Dendritic cell treated with granulocyte-macrophage colony-stimulating factor and Interleukin-4, amounts not matched to agents 40 ng/mL and 50 ng/mL, for 4 days (primary cell): ENCODE measurements at regions not wholly inside any gene's neighbourhood (a gene's known extent, or its start where the extent isn't known, plus 50 kb on each side); places are given as distances from the start of the nearest gene placed in this dataset.
A peak's percentile ranks its signal among the peaks of the same experiment; 100 is the strongest.

Experiments used
- H3K27ac Mint-ChIP-seq: one replicate; pipeline ENCODE4 v1.8.0; 2022; ENCODE audit warnings: mild to moderate bottlenecking, mixed read lengths
- H3K27me3 Mint-ChIP-seq: one replicate; pipeline ENCODE4 v1.8.0; 2022; ENCODE audit warnings: mild to moderate bottlenecking, mixed read lengths
- H3K36me3 Mint-ChIP-seq: one replicate; pipeline ENCODE4 v1.8.0; 2022; ENCODE audit warnings: low read depth, mixed read lengths
- H3K4me1 Mint-ChIP-seq: one replicate; pipeline ENCODE4 v1.8.0; 2022; ENCODE audit warnings: low read depth, mixed read lengths
- H3K4me3 Mint-ChIP-seq: one replicate; pipeline ENCODE4 v1.8.0; 2022; ENCODE audit warnings: mild to moderate bottlenecking, moderate library complexity, mixed read lengths
- H3K9me3 Mint-ChIP-seq: one replicate; pipeline ENCODE4 v1.8.0; 2022; ENCODE audit warnings: mixed read lengths
- intact Hi-C: fragments of 100-400 bp; cut with micrococcal nuclease; formaldehyde crosslinking; loops from one replicate; pipeline ENCODE4 v1.15.0; 2022

DNA sequence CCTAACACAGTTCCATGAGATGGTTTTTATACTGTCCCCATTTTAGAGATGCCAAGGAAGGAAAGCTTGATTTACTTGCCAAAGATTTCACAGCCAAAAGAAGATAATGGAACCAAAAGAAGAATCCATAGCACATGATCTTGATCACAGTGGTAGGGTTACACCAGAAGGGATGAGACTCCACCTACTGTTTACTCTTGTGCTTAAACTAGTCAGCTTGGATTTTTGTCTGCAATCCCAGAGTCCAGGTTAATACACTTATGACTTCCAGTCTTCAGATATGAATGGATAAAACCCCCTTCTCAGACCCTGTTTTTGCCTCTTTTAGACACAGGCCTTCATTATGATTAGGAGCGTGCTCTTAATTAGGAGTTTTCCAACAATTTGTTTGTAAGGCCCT lies 454.2 kb downstream of the AEBP2 start:
- Mint-ChIP-seq H3K4me3 (no peak overlapping the region), H3K4me1 (peaks cover 16% of the 10 kb centered on the region), H3K27me3 (no peaks in the 10 kb centered on the region), H3K36me3 (no peaks in the 10 kb centered on the region), H3K27ac (no peak overlapping the region), H3K9me3 (peaks cover 10% of the 10 kb centered on the region)
- intact Hi-C loops = no loop called here

DNA sequence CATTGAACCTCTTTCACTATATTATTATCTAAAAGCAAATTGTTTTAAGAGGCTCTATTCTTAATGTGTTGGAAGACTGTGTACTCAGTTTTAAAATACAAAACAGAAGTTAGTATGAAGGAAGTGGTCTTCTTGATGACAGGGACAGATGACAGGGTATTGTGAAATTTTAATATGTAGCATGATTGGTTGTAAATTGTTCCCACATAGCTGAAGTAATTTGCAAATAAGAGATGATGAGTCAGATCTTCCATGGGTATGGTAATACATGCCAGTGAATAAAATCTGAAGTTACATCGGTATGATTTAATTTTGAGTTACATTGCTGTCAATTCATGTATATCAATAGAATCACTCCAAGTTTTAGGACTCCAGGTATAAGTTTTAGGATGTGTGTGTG lies 454.8 kb downstream of the AEBP2 start:
- H3K4me3 Mint-ChIP-seq = no peak overlapping the region
- H3K27ac Mint-ChIP-seq = peak overlapping the region; percentile 55
- intact Hi-C loops = no loop called here
- no peaks in the 10 kb centered on the region for H3K36me3 Mint-ChIP-seq
- H3K9me3 Mint-ChIP-seq = peaks cover 10% of the 10 kb centered on the region
- no peaks in the 10 kb centered on the region for H3K27me3 Mint-ChIP-seq
- peaks cover 16% of the 10 kb centered on the region for H3K4me1 Mint-ChIP-seq

DNA sequence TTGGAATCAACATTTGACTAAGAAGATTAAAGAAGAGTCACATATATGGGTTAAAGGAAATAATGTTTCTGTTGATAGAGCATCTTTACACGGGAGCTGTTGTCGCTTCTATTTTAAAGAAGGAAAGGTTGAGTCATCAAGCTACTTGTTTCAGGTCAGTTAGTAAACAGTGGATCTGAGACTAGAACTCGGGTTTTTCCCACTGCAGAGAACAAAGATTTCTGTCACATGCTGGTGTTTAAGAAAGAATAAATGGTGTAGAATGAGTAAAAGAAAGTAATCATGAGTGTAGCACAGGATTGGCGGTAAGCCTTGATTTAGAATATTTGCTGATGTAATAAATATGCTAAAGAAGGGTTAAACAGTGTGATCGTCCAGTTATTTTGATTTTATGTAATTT lies 455.5 kb downstream of the AEBP2 start:
- H3K27ac Mint-ChIP-seq = no peak overlapping the region
- intact Hi-C loops = no loop called here
- no peak overlapping the region for H3K4me3 Mint-ChIP-seq

DNA sequence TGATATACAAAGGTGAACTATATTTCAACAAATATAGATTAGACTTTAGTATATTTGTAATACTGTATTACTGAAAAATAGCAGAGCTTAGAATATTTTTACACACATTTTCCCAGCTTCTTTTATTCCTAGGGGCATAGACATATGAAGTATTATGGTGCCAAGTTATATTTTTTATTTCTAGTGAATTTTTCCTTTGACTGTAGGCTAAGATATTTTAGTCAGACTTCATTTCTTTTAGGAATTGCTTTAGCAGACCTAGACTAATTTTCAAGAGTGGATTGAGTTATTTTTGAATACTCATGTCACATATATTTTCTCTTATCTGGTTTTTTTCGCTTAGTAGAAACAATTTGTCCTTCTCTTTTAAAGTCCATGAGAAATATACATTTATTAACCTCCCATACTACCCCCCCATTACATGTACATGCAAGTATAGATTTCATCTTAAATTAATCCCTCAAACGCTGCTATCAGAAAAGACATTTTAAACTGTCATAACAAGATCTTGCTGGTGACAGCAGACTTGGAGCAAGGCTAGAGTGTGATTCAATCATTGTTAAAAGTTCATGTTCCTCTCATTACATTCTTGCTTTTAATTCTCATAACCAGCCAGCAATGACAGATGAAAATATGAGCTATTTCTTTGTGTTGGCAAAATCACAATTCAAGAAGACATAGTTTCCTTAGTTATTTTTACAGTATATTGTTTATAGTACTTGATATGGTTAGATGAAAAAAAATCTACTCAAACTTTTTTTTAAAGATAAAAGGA lies 456.1 kb downstream of the AEBP2 start:
- intact Hi-C loops = no loop called here
- H3K4me1 Mint-ChIP-seq = peaks cover 14% of the 10 kb centered on the region
- no peaks in the 10 kb centered on the region for H3K36me3 Mint-ChIP-seq
- no peak overlapping the region for H3K27ac Mint-ChIP-seq
- no peaks in the 10 kb centered on the region for H3K27me3 Mint-ChIP-seq
- H3K9me3 Mint-ChIP-seq = peaks cover 10% of the 10 kb centered on the region
- H3K4me3 Mint-ChIP-seq = no peak overlapping the region

More for the DNA sequence above, 455.5 kb downstream of the AEBP2 start:
- H3K9me3 Mint-ChIP-seq = peaks cover 10% of the 10 kb centered on the region
- H3K27me3 Mint-ChIP-seq = no peaks in the 10 kb centered on the region
- no peaks in the 10 kb centered on the region for H3K36me3 Mint-ChIP-seq
- H3K4me1 Mint-ChIP-seq = peaks cover 16% of the 10 kb centered on the region

DNA sequence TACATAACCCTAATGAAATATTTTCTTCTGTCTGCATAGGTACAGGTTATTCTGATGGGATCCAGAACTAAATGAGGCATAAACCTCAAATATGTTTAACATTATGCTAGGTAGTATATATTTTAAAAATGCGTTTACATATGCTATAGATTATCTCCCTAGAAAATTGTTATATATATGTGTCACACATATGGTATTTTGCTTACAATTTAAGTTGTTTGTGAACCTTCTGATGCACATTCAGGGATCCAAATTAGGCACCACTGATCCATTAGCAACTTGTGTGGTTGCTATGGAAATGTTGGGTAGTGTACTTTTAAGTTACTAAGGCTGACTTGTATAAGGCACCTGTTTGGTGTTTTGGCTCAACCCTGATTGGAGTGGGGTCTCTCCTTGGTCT lies 456.7 kb downstream of the AEBP2 start:
- Mint-ChIP-seq H3K36me3 (no peaks in the 10 kb centered on the region), H3K27me3 (no peaks in the 10 kb centered on the region), H3K4me3 (no peak overlapping the region), H3K9me3 (peaks cover 10% of the 10 kb centered on the region), H3K27ac (no peak overlapping the region), H3K4me1 (peaks cover 11% of the 10 kb centered on the region)
- intact Hi-C loops = no loop called here

DNA sequence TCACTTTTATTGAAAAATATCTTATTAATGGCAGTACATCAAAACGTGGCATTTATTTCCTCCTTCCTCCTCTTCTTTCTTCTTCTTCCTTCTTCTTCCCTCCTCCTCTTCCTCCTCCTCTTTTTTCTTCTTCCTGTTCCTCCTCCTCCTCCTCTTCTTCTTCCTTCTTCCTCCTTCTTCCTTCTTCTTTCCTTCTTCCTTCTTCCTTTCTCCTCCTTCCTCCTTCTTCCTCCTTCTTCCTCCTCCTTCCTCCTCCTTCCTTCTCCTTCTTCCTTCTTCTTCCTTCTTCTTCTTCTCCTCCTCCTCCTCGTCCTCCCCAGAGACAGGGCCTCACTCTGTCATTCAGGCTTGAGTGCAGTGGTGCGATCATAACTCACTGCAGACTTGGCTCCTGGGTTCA lies 457.2 kb downstream of the AEBP2 start:
- Mint-ChIP-seq H3K36me3 (no peaks in the 10 kb centered on the region), H3K27me3 (no peaks in the 10 kb centered on the region), H3K9me3 (peaks cover 10% of the 10 kb centered on the region), H3K27ac (peak overlapping the region; percentile 16), H3K4me3 (no peak overlapping the region), H3K4me1 (peaks cover 11% of the 10 kb centered on the region)
- intact Hi-C loops = no loop called here

DNA sequence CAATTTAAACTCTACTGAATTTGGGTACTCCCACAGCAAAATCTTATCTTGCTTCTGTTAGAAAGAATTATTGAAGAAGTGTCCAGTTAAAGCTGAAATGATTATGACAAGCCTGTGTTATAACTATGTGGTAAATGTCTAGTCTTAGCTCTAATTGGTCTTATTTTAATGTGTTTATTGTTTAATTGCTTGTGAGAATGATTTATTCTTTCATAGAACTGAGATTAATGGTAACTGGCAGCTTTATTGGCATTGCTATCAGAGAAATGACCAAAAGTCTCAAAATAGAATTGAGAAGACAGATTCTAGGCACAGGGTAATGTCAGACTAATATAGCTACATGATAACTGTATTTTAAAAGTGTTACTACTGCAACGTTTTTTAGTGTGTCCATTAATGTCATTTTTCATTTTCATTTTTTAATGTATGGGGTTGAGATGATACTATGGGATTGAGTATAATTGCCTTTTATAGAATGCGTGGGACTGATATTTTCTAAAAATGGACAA lies 458.7 kb downstream of the AEBP2 start:
- Mint-ChIP-seq H3K36me3 (no peaks in the 10 kb centered on the region), H3K4me3 (no peak overlapping the region), H3K4me1 (peaks cover 19% of the 10 kb centered on the region), H3K27me3 (no peaks in the 10 kb centered on the region), H3K27ac (no peak overlapping the region), H3K9me3 (peaks cover 10% of the 10 kb centered on the region)
- intact Hi-C loops = no loop called here

DNA sequence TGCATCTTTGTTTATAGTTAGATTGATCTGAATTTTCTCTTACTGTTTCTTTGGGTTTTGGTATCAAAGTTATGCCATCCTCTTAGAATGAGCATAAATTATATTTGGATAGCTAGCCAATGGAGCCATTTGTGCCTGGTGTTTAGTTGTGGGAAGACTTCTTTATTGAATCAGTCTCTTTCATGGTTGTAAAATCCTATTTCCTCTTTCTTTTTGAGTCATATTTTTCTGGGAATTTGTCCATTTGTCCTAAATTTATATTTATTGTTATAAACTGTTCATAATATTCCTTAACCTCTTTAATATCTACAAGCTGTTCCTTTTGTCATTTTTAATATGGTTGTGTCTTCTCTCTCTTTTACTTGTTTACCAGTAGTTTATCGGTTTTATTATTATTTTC lies 462.5 kb downstream of the AEBP2 start:
- Mint-ChIP-seq H3K9me3 (peaks cover 9% of the 10 kb centered on the region), H3K36me3 (no peaks in the 10 kb centered on the region)
- intact Hi-C loops = no loop called here

DNA sequence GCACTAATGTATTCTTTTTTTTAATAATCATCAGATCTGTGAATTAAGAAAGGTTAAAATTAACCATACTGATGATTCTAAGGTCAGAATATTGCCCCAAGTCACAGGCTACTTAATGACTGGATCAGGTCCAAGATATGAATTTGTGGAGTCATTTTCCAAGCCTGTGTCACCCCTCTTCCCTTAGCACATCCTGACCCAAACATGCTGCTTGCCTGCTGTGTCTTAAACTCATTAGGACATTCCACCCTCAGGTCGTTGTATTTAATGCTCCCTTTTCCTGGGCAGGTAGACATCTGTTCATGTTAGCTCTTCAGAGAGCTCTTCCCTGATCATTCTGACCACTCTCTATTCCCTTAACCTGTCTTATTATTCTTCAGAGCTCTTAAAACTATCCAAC lies 463.5 kb upstream of the PDE3A start:
- H3K27ac Mint-ChIP-seq = no peak overlapping the region
- no peak overlapping the region for H3K4me3 Mint-ChIP-seq
- no peaks in the 10 kb centered on the region for H3K27me3 Mint-ChIP-seq
- H3K4me1 Mint-ChIP-seq = peaks cover 24% of the 10 kb centered on the region
- peaks cover 6% of the 10 kb centered on the region for H3K9me3 Mint-ChIP-seq
- H3K36me3 Mint-ChIP-seq = no peaks in the 10 kb centered on the region
- intact Hi-C loops = no loop called here

More for the DNA sequence above, 462.5 kb downstream of the AEBP2 start:
- Mint-ChIP-seq H3K27me3 (no peaks in the 10 kb centered on the region), H3K27ac (peak overlapping the region; percentile 65), H3K4me1 (peaks cover 8% of the 10 kb centered on the region), H3K4me3 (no peak overlapping the region)

DNA sequence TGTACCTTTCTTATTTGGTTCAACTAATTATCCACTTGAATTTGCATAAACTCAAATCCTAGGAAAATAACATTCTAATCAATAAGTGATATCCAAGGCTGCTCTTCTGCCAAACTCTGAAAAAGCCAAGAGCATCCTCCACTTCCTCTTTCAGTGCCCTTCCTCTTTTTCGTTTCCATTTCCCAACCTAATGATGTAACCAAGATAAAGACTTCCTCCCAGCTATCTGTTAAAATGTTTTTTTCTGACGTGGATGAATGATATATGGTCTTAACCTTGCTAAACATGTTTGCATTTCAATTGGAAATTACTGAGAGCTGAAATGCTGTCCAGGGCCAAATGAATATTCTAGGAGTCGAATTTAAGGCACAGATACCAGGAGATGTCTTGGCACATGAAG lies 459.5 kb upstream of the PDE3A start:
- Mint-ChIP-seq H3K4me1 (peaks cover 20% of the 10 kb centered on the region), H3K9me3 (peaks cover 2% of the 10 kb centered on the region), H3K4me3 (no peak overlapping the region), H3K27me3 (no peaks in the 10 kb centered on the region), H3K36me3 (no peaks in the 10 kb centered on the region), H3K27ac (no peak overlapping the region)
- intact Hi-C loops = no loop called here

DNA sequence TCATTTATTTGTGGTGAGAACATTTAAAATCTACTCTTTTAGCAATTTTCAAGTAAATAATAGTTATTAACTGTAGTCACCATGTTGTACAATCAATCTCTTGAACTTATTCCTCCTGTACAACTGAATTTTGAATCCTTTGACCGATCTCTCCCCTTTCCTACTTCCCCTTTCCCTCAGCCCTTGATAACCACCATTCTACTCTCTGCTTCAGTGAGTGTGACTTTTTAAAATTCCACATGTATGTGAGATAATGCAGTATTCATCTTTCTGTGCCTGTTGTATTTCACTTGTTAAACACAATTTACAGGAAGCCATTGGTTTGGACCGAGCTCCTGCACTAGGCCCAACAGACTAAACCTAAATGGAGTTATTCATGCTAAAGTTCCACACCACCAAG lies 458.9 kb upstream of the PDE3A start:
- Mint-ChIP-seq H3K27me3 (no peaks in the 10 kb centered on the region), H3K9me3 (no peaks in the 10 kb centered on the region), H3K27ac (peak overlapping the region; percentile 43), H3K4me3 (no peak overlapping the region), H3K36me3 (no peaks in the 10 kb centered on the region), H3K4me1 (peaks cover 20% of the 10 kb centered on the region)
- intact Hi-C loops = no loop called here

DNA sequence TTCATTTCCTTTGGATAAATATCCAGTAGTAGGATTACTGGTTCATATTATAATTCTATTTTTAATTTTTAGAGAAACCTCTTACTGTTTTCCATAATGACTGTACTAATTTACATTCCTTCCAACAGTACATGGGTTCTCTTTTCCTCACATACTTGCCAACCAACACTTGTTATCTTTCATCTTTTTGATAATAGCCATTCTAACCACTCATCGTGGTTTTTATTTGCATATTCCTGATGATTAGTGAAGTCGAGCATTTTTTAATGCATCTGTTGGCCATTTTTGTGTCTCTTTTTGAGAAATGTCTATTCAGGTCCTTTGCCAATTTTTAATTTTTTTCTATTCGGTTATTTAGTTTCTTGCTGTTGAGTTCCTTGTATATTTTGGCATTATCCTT lies 457.7 kb upstream of the PDE3A start:
- H3K27ac Mint-ChIP-seq = no peak overlapping the region
- no peak overlapping the region for H3K4me3 Mint-ChIP-seq
- intact Hi-C loops = loop anchor here (10.0 kb wide), 2 partner anchors 156 to 464 kb away; no protein-coding TSS in a partner anchor
- H3K9me3 Mint-ChIP-seq = no peaks in the 10 kb centered on the region
- no peaks in the 10 kb centered on the region for H3K36me3 Mint-ChIP-seq
- H3K27me3 Mint-ChIP-seq = no peaks in the 10 kb centered on the region
- H3K4me1 Mint-ChIP-seq = peaks cover 23% of the 10 kb centered on the region

DNA sequence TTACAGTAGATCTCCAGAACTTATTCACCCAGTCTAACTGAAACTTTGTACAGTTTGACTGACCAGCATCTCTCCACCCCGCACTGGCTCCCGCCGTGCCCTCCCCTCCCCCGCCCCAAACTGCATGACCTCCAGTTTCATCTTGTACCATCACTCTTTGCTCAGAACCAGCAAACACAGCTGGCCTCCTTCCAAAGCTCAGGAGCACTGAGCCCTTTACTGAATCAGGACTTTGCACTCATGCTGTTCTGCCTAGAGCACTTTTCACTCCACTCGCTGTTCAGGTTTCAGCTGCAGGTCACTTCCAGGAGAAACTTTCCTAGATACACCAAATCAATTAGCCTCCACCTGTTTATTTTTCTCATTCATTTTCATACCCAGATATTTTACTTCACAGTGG lies 455.3 kb upstream of the PDE3A start:
- no peak overlapping the region for H3K27ac Mint-ChIP-seq
- H3K36me3 Mint-ChIP-seq = no peaks in the 10 kb centered on the region
- H3K4me1 Mint-ChIP-seq = peaks cover 32% of the 10 kb centered on the region
- no peaks in the 10 kb centered on the region for H3K9me3 Mint-ChIP-seq
- H3K27me3 Mint-ChIP-seq = no peaks in the 10 kb centered on the region
- H3K4me3 Mint-ChIP-seq = no peak overlapping the region
- intact Hi-C loops = loop anchor here (10.0 kb wide), 2 partner anchors 158 to 462 kb away; no protein-coding TSS in a partner anchor

DNA sequence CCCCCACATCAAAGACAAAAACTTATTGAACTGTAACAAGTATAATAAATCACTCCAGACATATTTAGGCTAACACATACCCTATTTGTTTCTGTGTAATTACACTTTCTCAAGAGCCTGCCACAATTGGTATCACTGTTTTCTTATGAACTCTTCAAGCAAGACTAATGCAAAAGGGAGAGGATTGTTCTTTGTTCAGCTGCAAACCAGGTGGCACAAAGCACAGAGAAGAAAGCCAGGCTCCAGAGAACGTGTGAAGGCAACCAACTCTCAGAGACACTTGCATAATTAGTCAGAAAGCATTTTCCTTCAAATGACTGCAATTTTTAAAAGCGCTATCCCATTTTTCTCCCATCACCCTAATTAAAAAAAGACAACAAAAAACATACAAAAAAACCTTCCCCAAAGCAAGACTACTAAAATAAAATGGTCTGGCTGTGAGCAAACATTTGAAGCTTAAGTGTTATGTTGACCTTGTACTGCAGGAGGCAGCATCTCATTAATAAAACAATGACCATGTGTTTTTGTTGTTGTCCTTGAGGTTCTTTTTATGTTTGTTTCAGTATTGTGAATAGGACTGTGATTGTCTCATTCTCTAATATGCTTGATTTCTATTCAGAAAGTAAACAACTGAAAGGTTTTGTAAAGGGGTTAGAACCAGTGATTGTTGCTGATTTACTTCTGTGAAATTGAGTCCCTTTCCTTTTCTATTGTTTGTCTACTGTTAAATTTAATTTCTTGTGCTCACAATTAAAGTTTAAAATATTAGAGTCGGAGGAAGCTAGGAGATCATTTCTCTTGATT lies 452.7 kb upstream of the PDE3A start:
- intact Hi-C loops = loop anchor here (2.0 to 10.0 kb wide), 4 partner anchors 161 to 1257 kb away; no protein-coding TSS in a partner anchor
- no peak overlapping the region for H3K4me3 Mint-ChIP-seq

More for the DNA sequence above, 452.7 kb upstream of the PDE3A start:
- no peaks in the 10 kb centered on the region for H3K27me3 Mint-ChIP-seq
- no peaks in the 10 kb centered on the region for H3K36me3 Mint-ChIP-seq
- H3K4me1 Mint-ChIP-seq = peaks cover 12% of the 10 kb centered on the region
- H3K27ac Mint-ChIP-seq = no peak overlapping the region
- H3K9me3 Mint-ChIP-seq = peaks cover 8% of the 10 kb centered on the region
